ENCODE measurements at regions not wholly inside any gene's neighbourhood (a gene's known extent, or its start where the extent isn't known, plus 50 kb on each side); places are given as distances from the start of the nearest gene placed in this dataset.

DNA sequence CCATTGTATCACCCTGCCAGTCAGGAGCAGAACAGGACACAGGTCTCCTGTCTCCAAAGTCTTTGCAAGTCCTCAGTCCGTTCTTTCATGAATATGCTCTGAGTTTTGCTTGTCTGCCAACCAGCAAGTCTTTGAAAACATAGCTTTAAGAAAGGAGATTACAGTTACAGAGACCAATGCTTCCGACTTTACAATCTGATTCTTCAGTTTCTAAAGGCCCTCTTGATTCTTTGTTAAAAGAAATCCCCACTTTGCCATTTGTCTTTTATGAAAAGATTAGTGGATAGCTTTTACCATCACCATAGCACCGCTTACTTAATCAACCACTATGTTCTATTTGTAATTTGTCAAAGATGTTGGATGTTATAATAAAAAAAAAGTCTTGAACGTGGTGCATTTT, 562.8 kb upstream of the BTBD3 start:
- no CpG with 5 or more reads among the region's 4 CpGs for WGBS, 2 experiments (ENCODE audit: extremely low coverage in 2 of 2, insufficient read length in 1 of 2)
- in situ Hi-C loops (cut with MboI; ENCODE audit: low sequenced_read_pairs) (no loop called here), intact Hi-C loops (cut with micrococcal nuclease) (loop anchor here (5.0 to 10.0 kb wide), 4 partner anchors 53 to 800 kb away; partner anchors contain the start of gene JAG1), dilution Hi-C loops (cut with HindIII; ENCODE audit: low sequenced_read_pairs, unreplicated experiment) (no loop called here)
- Histone ChIP-seq H2AFZ (replicated peaks; ENCODE audit: low read length, poor library complexity) (no peak overlapping the region), H3K23ac (ENCODE audit: low read depth, low read length) (no peak overlapping the region), H3K9me1 (ENCODE audit: insufficient read depth, low read length) (no peaks in the 10 kb centered on the region), H2AK9ac (replicated peaks; ENCODE audit: low read depth, low read length, poor library complexity) (no peak overlapping the region), H2BK5ac (ENCODE audit: low read depth, low read length, poor library complexity, severe bottlenecking) (no peak overlapping the region), H3K4me3 (ENCODE audit: insufficient read depth, low read depth, low read length) (no peak overlapping the region), H3K27me3 (ENCODE audit: control insufficient read depth, insufficient read depth, low read length) (no peaks in the 10 kb centered on the region), H3K9ac (ENCODE audit: low read depth, low read length) (no peak overlapping the region), H2BK120ac (ENCODE audit: low read depth, low read length) (no peak overlapping the region), H3K27ac (ENCODE audit: insufficient read depth, low read length) (no peak overlapping the region), H4K5ac (ENCODE audit: low read depth, low read length) (no peak overlapping the region), H4K91ac (ENCODE audit: insufficient read depth, low read depth, low read length) (no peak overlapping the region), H3K18ac (ENCODE audit: low read depth, low read length) (no peak overlapping the region), H4K8ac (ENCODE audit: low read depth in 2 of 2, low read length in 2 of 2) (no peak overlapping the region), H3K4me1 (ENCODE audit: control insufficient read depth, insufficient read depth, low read length) (peaks cover 10% of the 10 kb centered on the region), H2AK5ac (ENCODE audit: low read depth, low read length) (no peak overlapping the region), H2BK20ac (ENCODE audit: low read depth, low read length) (no peak overlapping the region), H3K36me3 (ENCODE audit: control insufficient read depth, insufficient read depth, low read length) (no peaks in the 10 kb centered on the region), H3K4me2 (ENCODE audit: low read depth, low read length) (no peak overlapping the region), H3K9me3 (ENCODE audit: control insufficient read depth, insufficient read depth, low read length) (no peaks in the 10 kb centered on the region), H3K4ac (ENCODE audit: low read depth, low read length) (no peak overlapping the region), H3K56ac (ENCODE audit: extremely low read depth, insufficient read depth, low read length) (no peak overlapping the region), H4K20me1 (ENCODE audit: insufficient read depth, low read length) (no peaks in the 10 kb centered on the region), H2BK15ac (ENCODE audit: low read depth, low read length) (no peak overlapping the region), H3K79me1 (ENCODE audit: low read depth in 1 of 2, low read length in 2 of 2) (no peaks in the 10 kb centered on the region), H3K14ac (replicated peaks; ENCODE audit: low read depth, low read length) (no peak overlapping the region)
- CTCF ChIA-PET: interaction anchor here (0.7 kb wide), 1 partner anchor 66 kb away, joined by 3 read pairs; no protein-coding TSS in a partner anchor
- POLR2A ChIA-PET (ENCODE audit: unreplicated experiment): no interaction called here
- no peak for TF ChIP-seq SMC3 (IDR thresholded peaks at IDR 0.05; ENCODE audit: low read depth, low read length)
- no peak for TF ChIP-seq MAFK (IDR thresholded peaks at IDR 0.05; ENCODE audit: low read depth, low read length)
- TF ChIP-seq ELK1 (IDR thresholded peaks at IDR 0.05; ENCODE audit: borderline replicate concordance, low read depth, low read length): no peak
- TF ChIP-seq BHLHE40 (IDR thresholded peaks at IDR 0.05; ENCODE audit: low read depth, low read length): no peak
- no peak for TF ChIP-seq CEBPB (IDR thresholded peaks at IDR 0.05; ENCODE audit: low read depth, low read length)
- TF ChIP-seq, protein P1, sequence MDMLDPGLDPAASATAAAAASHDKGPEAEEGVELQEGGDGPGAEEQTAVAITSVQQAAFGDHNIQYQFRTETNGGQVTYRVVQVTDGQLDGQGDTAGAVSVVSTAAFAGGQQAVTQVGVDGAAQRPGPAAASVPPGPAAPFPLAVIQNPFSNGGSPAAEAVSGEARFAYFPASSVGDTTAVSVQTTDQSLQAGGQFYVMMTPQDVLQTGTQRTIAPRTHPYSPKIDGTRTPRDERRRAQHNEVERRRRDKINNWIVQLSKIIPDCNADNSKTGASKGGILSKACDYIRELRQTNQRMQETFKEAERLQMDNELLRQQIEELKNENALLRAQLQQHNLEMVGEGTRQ (IDR thresholded peaks at IDR 0.05; ENCODE audit: low read depth, low read length): no peak
- no peak for TF ChIP-seq RCOR1 (IDR thresholded peaks at IDR 0.05; ENCODE audit: insufficient replicate concordance, low read length)
- no peak for TF ChIP-seq CHD1 (IDR thresholded peaks at IDR 0.05; ENCODE audit: low read depth, low read length)
- no peak for TF ChIP-seq MAZ (IDR thresholded peaks at IDR 0.05; ENCODE audit: borderline replicate concordance, low read depth, low read length)
- TF ChIP-seq MXI1 (IDR thresholded peaks at IDR 0.05; ENCODE audit: borderline replicate concordance, low read depth, low read length): no peak
- no peak for TF ChIP-seq RFX5 (IDR thresholded peaks at IDR 0.05; ENCODE audit: low read depth, low read length)
- TF ChIP-seq RAD21 (IDR thresholded peaks at IDR 0.05; ENCODE audit: low read length): no peak
- TF ChIP-seq, protein P2, sequence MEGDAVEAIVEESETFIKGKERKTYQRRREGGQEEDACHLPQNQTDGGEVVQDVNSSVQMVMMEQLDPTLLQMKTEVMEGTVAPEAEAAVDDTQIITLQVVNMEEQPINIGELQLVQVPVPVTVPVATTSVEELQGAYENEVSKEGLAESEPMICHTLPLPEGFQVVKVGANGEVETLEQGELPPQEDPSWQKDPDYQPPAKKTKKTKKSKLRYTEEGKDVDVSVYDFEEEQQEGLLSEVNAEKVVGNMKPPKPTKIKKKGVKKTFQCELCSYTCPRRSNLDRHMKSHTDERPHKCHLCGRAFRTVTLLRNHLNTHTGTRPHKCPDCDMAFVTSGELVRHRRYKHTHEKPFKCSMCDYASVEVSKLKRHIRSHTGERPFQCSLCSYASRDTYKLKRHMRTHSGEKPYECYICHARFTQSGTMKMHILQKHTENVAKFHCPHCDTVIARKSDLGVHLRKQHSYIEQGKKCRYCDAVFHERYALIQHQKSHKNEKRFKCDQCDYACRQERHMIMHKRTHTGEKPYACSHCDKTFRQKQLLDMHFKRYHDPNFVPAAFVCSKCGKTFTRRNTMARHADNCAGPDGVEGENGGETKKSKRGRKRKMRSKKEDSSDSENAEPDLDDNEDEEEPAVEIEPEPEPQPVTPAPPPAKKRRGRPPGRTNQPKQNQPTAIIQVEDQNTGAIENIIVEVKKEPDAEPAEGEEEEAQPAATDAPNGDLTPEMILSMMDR (conservative IDR thresholded peaks at IDR 0.05; ENCODE audit: low read depth, low read length): no peak
- DNase-seq (no peak), ATAC-seq (ENCODE audit: low read depth) (no peak)
- no TSS peak for BruUV-seq (replicated peaks)
